Osteoblast (primary cell): ENCODE measurements at regions not wholly inside any gene's neighbourhood (a gene's known extent, or its start where the extent isn't known, plus 50 kb on each side); places are given as distances from the start of the nearest gene placed in this dataset.

ENCODE experiments used
- DNase-seq: peaks from one replicate; pipeline ENCODE4 v3.0.0; 2011; ENCODE audit warnings: low spot score, mixed read lengths; ENCODE audit not compliant: insufficient read length; ENCODE audit errors: missing footprints
- H2AFZ ChIP-seq: 2 replicates; pipeline ENCODE4 v1.6.0; 2011; ENCODE audit warnings: mild to moderate bottlenecking, low read length
- H3K27ac ChIP-seq: 2 replicates; pipeline ENCODE4 v1.5.1; 2011; ENCODE audit warnings: mild to moderate bottlenecking, low read depth, low read length, moderate library complexity
- H3K27me3 ChIP-seq: 2 replicates; pipeline ENCODE4 v1.6.0; 2012; ENCODE audit warnings: mild to moderate bottlenecking, control low read depth, inconsistent platforms, low read length, moderate library complexity; ENCODE audit not compliant: insufficient read depth
- H3K36me3 ChIP-seq: 2 replicates; pipeline ENCODE4 v1.5.1; 2011; ENCODE audit warnings: mild to moderate bottlenecking, low read length, control low read depth, moderate library complexity; ENCODE audit not compliant: insufficient read depth
- H3K4me1 ChIP-seq: 2 replicates; pipeline ENCODE4 v1.5.1; 2011; ENCODE audit warnings: mild to moderate bottlenecking, low read length, control low read depth, moderate library complexity; ENCODE audit not compliant: insufficient read depth
- H3K4me2 ChIP-seq: 2 replicates; pipeline ENCODE4 v1.6.0; 2011; ENCODE audit warnings: mild to moderate bottlenecking, low read length; ENCODE audit not compliant: insufficient read depth
- H3K4me3 ChIP-seq: fragments of 200-600 bp; sonication (generic); 3 replicates; pipeline ENCODE4 v1.5.1; 2012; ENCODE audit warnings: mild to moderate bottlenecking, low read length, inconsistent platforms; ENCODE audit not compliant: insufficient read depth
- H3K79me2 ChIP-seq: 2 replicates; pipeline ENCODE4 v1.6.0; 2012; ENCODE audit warnings: mild to moderate bottlenecking, low read length, control low read depth, inconsistent platforms; ENCODE audit not compliant: insufficient read depth
- H3K9me3 ChIP-seq: 2 replicates; pipeline ENCODE4 v1.5.1; 2011; ENCODE audit warnings: low read depth, low read length, control low read depth
- H4K20me1 ChIP-seq: 2 replicates; pipeline ENCODE4 v1.6.0; 2012; ENCODE audit warnings: mild to moderate bottlenecking, low read length, control low read depth; ENCODE audit not compliant: insufficient read depth
- CTCF ChIP-seq: IDR thresholded peaks from 2 replicates; pipeline ENCODE4 v1.5.1; 2011; ENCODE audit warnings: mild to moderate bottlenecking, low read depth, low read length, moderate library complexity; ENCODE audit errors: extremely low read depth

GRCh38 chr9:108709997-108710396 lies 145.8 kb downstream of the ACTL7B start:
- Histone ChIP-seq H3K27me3 (peaks cover 19% of the 10 kb centered on the region), H3K9me3 (no peaks in the 10 kb centered on the region), H3K79me2 (no peaks in the 10 kb centered on the region), H3K27ac (no peak overlapping the region), H3K4me3 (no peak overlapping the region), H4K20me1 (no peaks in the 10 kb centered on the region), H2AFZ (no peak overlapping the region), H3K36me3 (no peaks in the 10 kb centered on the region), H3K4me1 (no peaks in the 10 kb centered on the region), H3K4me2 (no peak overlapping the region)
- DNase-seq = no peak
- no peak for TF ChIP-seq CTCF

DNA sequence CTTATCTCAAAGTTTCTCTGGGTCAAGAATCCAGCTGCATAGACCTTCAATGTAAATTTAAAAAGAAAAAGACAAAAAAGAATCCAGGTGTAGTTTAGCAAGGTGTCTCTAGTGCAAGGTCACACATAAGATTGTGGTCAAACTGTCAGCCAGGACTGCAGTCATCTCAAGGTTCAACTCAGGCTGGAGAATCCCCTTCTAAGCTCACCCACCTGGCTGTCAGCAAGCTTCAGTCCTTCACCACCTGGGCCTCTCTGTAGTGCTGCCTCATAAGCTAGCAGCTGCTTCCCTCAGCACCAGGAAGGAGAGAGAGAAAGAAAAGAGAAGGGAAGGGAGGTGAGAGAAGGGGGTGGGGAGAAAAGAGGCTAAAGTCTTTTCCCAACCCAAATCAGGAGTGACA lies 146.7 kb downstream of the ACTL7B start:
- H3K9me3 ChIP-seq = no peaks in the 10 kb centered on the region
- H3K4me3 ChIP-seq = no peak overlapping the region
- no peaks in the 10 kb centered on the region for H3K36me3 ChIP-seq
- H3K27me3 ChIP-seq = peaks cover 19% of the 10 kb centered on the region
- no peak for DNase-seq
- H4K20me1 ChIP-seq = no peaks in the 10 kb centered on the region
- H3K79me2 ChIP-seq = no peaks in the 10 kb centered on the region
- TF ChIP-seq CTCF = no peak
- no peak overlapping the region for H2AFZ ChIP-seq
- peaks cover 7% of the 10 kb centered on the region for H3K4me1 ChIP-seq
- no peak overlapping the region for H3K4me2 ChIP-seq
- no peak overlapping the region for H3K27ac ChIP-seq

DNA sequence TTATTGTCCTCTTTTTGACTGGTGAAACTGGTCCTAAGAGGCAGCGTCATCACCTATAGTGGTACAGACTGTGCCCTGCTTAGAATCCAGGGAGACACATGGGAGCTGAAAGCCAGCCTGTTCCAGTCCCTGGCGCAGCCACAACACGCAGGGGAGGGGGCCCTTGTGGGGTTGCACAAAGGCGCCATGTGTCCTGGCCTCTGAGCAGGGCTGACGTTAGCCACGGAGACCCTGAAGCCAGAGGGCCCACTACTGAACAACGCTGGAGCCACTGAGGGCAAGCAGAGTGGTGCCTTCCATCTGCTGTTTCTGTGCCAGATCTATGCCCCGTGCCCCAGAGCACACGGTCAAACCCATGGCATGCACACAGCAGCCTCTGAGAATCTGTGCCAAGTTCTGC lies 147.3 kb downstream of the ACTL7B start:
- TF ChIP-seq CTCF = no peak
- no peak for DNase-seq
- H3K27me3 ChIP-seq = peaks cover 19% of the 10 kb centered on the region
- H4K20me1 ChIP-seq = no peaks in the 10 kb centered on the region
- no peaks in the 10 kb centered on the region for H3K9me3 ChIP-seq
- no peak overlapping the region for H3K27ac ChIP-seq
- H3K4me1 ChIP-seq = peaks cover 8% of the 10 kb centered on the region
- no peak overlapping the region for H3K4me2 ChIP-seq
- no peaks in the 10 kb centered on the region for H3K79me2 ChIP-seq
- H2AFZ ChIP-seq = no peak overlapping the region
- H3K36me3 ChIP-seq = no peaks in the 10 kb centered on the region
- H3K4me3 ChIP-seq = no peak overlapping the region

GRCh38 chr9:108707120-108707519 lies 148.7 kb downstream of the ACTL7B start:
- Histone ChIP-seq H2AFZ (no peak overlapping the region), H3K36me3 (no peaks in the 10 kb centered on the region), H4K20me1 (no peaks in the 10 kb centered on the region), H3K9me3 (no peaks in the 10 kb centered on the region), H3K27ac (no peak overlapping the region), H3K4me1 (peaks cover 8% of the 10 kb centered on the region), H3K4me3 (no peak overlapping the region), H3K79me2 (no peaks in the 10 kb centered on the region), H3K27me3 (peaks cover 19% of the 10 kb centered on the region), H3K4me2 (no peak overlapping the region)
- peak; percentile 58 for DNase-seq
- no peak for TF ChIP-seq CTCF
